Left ventricle myocardium superior (tissue), 1 donor: ENCODE measurements at regions not wholly inside any gene's neighbourhood (a gene's known extent, or its start where the extent isn't known, plus 50 kb on each side); places are given as distances from the start of the nearest gene placed in this dataset.

Source experiments
- ATAC-seq: fragments of 200-7000 bp; cut with Tn5 transposase; one replicate; pipeline ENCODE4 v1.9.1; 2020; ENCODE audit warnings: mild to moderate bottlenecking, moderate library complexity
- DNase-seq: peaks from one replicate; pipeline ENCODE4 v3.0.0-alpha.2; 2020
- intact Hi-C: fragments of 100-400 bp; cut with micrococcal nuclease; formaldehyde crosslinking; loops from one replicate; pipeline ENCODE4 v1.11.0; 2022
- donor health status: DM: no; HTN: yes; CAD: no; lungs with severe emphysema.

DNA sequence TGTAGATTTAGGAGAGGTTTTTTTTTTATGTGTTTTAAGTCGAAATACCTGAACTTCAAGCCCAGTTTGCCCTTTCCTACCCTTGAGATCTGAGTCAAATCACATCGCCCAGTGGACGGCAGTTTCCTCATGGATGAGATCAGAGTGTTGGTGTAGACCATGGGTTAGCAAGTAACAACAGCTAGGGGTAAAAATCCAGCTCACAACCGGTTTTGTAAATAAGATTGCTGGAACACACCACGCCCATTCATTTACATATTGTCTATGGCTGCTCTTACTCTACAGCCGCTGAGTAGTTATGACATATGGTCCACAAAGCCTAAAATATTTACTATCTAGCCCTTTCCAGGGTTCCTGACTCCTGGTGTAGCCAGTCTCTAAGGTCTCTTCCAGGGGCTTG lies 158.5 kb upstream of the PLEKHG7 start:
- ATAC-seq = no peak
- no peak for DNase-seq
- intact Hi-C loops = no loop called here

DNA sequence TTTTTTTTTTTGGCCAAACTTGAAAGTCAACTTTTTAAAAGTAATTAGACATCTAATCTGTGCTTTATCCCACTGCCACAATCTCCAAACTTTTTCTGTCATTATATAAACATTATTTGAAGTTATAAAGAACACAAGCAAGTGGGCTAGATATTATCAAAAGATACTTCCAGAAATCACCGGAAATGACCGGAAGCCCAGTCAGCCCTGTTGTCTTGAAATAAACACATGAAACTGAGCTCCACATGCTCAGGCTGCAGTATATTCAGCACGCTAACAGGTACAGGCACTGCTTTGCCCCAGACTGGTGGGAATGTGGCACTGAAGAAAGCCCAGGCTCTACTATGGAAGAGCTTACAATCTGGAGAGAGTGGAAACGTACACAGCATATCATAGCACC lies 158.9 kb upstream of the PLEKHG7 start:
- ATAC-seq = no peak
- intact Hi-C loops = no loop called here
- DNase-seq = no peak

DNA sequence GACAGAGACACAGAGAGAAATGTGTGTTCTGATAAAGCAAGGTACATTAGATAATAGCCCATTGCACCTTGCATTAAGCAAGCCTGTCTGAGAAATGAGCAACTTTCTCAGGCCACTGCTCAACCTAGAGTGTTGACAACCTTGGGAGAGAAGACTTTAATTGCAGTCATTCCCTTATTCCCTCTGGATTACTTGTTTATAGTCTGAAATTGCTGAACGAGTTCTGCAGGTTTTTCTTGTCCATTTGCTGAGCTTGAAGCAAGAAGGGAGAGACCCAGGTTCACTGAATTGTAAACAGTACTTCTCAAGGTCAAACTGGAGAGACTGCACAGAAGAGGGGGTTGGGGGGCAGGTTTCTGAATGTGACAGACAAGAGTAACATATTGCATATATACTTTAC lies 159.4 kb upstream of the PLEKHG7 start:
- DNase-seq = no peak
- ATAC-seq = peak; percentile 46
- intact Hi-C loops = no loop called here

DNA sequence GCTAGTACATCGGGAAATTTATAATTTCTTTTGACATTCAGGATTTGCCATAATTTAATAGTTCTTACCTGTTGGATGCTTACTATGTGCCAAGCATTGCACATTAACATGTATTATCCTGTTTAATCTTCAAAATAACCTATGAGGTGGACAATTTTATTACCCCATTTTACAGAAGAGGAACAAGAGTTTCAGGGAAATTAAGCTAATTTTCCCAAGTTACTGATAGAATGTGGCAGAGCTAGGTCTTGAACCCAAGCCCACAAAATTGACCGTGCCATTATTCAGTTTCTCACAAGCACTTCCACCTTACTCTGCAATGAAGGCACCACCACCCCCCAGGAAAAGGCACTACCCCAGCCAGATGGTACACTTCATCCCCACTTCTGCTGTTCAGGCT lies 161.1 kb upstream of the PLEKHG7 start:
- ATAC-seq = no peak
- intact Hi-C loops = no loop called here
- no peak for DNase-seq

DNA sequence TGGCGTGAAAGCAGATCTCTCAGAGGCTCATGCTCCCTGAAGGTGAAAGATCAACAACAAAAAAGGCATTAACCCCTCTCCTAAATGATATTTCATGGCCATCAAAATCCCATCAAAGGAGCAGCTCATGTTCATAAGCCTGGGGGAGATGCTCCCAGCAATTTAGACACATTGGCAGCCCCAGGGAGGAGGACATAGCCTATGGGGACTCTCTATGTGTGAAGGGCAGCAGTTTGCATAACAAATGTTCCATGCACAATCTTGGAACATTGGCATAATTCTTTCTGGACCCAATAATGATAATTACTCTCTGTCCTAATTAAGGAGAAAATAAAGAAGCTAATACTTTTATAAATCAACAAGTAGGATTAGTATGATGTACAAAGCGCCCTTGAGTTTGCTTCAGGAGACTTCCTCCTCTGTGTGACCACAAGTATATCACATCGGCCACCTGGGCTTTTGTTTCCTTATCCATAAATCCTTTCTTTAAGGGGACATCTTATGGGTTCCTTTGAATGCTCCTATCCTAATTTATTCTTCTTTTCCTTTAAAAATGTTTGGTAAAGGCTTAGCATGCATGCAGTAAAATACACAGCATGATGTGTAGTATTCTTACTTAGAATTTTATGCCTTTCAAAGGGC lies 161.9 kb upstream of the PLEKHG7 start:
- ATAC-seq = no peak
- intact Hi-C loops = no loop called here
- no peak for DNase-seq

DNA sequence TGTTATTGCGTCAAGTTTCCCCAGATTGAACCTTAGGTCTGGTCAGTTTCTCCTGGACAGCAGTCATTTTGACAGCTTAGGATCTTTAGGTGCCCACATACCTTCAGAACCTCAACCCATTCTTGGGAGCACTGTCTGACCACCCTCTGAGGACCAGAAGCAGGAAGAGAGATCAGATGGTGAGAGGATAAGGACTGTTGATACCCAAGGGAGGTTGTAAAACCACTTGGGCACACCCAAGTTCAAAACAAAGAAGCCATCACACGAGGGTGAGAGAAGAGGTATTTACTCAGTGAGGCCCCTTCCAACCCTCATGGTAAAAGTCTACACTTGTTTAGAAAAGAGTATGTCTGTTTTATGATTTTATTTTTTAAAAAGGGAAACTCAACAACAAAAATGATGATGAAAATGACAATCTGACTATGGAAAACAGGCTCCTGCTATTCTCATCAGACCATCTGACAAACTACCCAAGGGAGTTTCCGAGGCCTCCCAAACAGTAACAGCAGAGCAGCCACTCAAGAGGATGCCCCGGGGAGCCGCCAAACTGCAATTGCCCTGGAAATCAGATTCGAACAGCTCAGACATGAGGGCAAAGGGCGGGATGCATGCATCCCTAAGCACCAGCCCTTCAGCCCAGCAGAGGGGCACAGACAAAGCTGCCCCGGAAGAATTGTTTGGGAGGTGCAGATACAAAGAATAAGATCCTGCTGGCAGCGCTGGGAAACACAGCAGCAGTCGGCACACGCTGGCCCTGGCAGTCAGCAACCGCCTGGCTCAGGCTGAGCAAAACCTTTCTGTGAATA lies 162.6 kb upstream of the PLEKHG7 start:
- ATAC-seq (peak; percentile 48), DNase-seq (peak; percentile 31)
- intact Hi-C loops = no loop called here

DNA sequence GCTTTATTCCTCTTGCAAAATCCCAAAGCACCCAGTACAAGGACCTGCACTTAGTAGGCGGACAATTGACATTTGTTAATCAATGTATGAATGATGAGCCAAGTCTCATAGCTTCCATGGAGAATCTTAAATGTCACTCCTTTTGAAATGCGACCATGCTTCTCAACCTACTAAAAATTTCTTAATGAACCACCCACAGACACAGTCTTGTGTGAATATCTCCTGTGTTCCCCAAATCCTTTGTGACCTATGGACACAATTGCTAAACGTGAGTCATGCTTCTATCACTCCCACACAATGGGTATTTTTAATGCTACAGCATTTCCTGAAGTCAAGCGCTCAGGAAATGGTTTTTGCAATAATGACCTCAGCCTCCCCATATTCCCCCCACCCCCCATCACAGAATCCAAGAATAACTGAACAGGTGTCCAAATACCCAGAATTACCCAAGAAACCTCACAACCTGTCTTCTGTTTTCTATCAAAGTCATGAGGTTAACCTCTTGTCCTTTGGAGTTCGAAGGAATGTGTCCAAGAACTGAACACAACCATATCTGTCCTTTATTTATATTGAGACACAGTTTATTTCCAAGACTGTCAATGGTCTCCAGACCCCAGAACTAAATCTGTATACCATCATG lies 163.6 kb upstream of the PLEKHG7 start:
- intact Hi-C loops = no loop called here
- peak; percentile 60 for ATAC-seq
- DNase-seq = no peak

DNA sequence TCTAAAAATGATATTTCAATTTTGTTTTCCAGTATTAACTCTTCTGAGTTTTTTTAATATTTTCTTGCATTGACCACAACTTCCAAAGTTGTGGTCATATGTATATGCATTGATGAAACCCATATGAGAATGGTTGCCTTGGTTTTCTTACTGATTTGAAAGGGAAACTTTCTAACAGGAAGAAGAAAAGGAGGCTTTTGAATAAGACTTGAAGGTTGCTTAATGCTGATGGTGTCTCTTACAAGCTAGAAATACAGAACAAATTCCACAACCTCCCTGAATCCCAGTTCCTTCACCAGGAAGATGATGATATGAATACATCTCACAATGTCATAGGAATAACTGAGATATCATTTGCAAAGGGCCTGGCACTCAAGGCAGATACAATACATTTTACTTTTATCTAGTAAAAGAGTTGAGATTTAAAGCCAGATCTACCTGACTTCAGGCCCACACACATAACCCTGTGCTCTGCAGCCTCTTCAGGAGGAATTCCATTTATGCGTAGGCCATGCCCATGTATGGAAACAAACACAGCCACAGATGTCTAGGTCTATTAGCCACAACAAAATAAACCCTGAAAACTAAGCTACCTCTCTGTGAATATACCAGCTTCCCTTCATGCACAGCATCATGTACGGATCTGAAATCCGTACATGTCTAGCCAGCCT lies 165.4 kb upstream of the PLEKHG7 start:
- intact Hi-C loops = no loop called here
- DNase-seq (no peak), ATAC-seq (no peak)

DNA sequence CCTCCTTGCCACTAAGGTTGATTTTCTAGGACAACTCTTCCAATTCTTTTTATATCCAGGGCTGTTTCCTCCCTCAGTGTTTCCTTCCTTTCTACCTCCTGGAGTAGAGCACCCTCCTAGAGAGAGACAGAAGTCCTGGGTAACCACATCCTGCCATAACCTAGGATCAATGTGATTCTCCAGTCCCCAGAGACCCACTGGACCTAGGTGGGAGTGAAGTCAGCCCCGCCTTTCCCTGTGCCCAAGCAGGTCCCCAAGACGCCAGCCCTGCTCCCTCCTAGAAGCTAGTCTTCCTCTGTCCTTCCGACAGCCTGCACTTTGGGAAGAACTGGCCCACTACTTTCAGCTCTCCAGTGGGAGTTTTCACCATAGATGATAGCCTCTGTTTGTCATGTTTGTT lies 166.8 kb upstream of the PLEKHG7 start:
- intact Hi-C loops = no loop called here
- DNase-seq = no peak
- no peak for ATAC-seq

DNA sequence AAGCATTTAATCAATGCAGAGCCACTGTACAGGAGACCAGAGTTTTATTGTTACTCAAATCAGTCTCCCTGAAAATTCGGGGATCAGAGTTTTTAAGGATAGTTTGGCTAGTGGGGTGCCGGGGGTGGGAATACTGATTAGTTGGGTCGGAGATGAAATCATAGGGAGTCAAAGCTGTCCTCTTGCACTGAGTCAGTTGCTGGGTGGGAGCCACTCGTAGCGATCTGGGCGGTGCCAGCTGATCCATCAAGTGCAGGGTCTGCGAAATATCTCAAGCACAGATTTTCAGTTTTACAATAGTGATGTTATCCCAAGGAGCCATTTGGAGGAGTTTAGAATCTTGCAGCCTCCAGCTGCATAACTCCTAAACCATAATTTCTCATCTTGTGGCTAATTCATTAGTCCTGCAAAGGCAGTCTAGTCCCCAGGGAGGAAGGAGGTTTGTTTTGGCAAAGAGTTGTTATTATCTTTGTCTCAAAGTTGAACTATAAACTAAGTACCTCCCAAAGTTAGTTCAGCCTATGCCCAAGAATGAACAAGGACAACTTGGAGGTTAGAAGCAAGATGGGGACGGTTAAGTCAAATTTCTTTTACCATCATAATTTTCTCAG lies 169.4 kb upstream of the PLEKHG7 start:
- DNase-seq = no peak
- intact Hi-C loops = no loop called here
- ATAC-seq = peak; percentile 43

DNA sequence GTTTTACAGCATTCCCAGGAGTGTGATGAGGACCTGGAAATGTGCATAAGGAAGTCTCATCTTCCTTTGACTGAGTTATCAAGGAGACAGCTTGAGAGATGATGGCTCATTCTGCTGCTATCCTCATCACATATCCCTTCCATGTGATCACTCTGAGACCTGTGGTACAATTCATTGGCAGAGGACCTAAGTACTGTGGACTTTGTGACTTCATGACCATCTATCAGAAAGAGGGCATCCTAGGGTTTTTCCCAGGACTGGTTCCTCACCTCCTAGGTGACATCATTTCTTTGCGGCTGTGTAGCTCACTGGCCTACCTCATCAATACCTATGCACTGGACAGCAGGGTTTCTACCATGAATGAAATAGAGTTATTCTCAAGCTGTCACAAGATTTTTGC lies 172.1 kb upstream of the PLEKHG7 start:
- DNase-seq (no peak), ATAC-seq (no peak)
- intact Hi-C loops = no loop called here

DNA sequence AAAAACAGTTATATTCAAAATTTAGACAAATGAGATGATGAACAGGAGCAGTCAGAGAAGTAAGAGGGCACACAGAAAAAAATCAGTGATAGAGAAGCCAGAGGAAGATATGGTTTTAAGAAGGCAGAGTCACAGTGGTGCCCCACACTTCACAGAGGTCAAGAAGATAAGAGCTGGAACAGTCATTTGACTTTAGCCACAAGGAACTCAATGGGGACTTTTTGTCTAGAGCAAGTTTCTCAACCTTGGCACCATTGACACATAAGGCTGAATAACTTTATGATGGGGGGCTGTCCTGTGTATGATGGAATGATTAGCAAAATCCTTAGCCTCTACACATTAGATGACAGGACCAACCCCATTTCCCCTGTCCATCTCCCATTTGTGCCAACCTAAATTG lies 172.8 kb upstream of the PLEKHG7 start:
- ATAC-seq (no peak), DNase-seq (no peak)
- intact Hi-C loops = no loop called here

DNA sequence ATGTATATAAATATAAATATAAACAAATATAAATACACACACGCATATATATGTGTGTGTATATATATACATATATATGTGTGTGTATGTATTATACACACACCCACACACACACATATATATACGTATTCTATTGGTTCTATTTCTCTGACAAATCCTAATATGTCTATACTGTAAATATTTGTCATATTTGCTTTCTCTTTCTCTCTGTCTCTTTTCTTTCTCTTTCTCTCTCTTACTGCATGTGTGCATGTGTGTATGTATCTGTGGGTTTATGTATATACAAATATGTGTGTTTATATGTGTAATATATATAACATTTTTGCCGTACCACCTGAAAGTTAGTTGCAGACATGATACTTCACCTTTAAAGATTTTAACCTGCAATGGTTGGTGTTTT lies 174.2 kb upstream of the PLEKHG7 start:
- no peak for ATAC-seq
- no peak for DNase-seq
- intact Hi-C loops = no loop called here

DNA sequence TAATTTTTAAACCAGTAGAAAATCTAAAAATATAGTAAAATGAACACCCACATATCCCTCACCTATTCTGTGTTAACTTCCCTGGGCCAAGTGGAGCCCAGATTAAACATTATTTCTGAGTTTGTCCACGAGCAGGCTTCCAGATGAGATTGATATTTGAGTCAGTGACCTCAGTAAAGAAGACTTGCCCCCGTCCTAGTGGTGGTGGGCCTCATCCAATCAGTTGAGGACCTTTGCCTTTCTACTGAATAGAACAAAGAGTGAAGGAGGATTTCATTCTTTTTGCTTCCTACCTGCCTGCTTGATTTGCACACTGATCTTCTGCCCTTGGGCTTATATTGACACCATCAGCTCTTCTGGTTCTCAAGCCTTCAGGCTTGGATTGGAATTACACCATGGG lies 174.7 kb upstream of the PLEKHG7 start:
- DNase-seq (no peak), ATAC-seq (no peak)
- intact Hi-C loops = no loop called here

DNA sequence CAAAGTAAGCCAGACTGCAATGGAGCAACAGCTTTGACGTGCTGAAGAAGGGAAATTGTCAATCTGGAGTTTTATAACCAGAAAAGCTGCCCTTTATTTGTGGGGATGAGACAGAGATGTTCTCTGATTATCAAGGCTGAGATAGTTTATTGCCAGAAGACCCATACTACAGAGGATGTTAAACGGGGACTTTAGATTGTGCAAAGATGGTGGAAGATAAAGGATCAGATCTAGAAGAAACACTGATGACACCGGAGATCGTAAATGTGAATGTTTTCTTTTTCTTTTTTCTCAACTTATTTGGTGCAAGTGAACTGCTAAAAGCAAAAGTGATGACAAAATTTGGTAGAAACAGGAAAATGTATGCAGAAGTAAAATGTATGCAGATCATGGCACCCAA lies 178.3 kb upstream of the PLEKHG7 start:
- no peak for ATAC-seq
- DNase-seq = no peak
- intact Hi-C loops = no loop called here

DNA sequence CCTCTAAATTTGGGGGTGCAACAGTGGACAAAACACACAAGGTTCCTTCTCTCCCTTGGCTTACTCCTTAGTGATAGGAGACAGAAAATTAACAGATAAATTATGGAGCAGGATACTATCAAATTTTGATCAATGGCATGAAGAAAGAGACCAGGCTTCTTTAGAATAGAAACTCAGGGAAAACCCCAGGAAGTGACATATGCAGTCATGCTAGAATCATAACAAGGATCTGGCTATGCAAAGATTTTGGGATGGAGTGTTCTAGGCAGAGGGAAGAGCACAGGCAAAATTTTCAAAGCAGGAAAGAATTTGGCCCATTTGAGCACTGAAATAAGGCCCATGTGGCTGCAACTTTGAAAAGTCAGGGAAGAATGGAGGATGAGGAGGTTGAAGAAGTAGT lies 182.3 kb upstream of the PLEKHG7 start:
- intact Hi-C loops = no loop called here
- ATAC-seq (no peak), DNase-seq (no peak)

DNA sequence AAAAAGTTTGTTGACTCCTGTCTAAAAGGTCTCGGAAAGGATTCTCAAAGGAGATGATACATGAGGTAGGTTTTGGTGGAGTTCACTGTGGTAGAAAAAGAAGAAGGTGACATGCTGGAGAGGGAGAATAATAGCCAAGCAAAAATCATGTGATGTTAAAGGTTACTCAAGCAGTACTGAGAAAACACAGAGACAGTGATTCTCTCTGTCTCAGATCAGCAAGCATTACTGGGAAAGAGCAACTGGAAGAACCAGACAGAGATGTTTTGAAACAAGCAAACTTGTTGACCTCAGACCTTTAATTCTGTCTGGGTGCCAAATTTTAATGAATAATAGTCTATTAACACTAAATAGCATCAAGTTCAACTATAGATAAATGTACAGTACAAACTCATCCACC lies 183.5 kb upstream of the PLEKHG7 start:
- no peak for DNase-seq
- intact Hi-C loops = no loop called here
- no peak for ATAC-seq

DNA sequence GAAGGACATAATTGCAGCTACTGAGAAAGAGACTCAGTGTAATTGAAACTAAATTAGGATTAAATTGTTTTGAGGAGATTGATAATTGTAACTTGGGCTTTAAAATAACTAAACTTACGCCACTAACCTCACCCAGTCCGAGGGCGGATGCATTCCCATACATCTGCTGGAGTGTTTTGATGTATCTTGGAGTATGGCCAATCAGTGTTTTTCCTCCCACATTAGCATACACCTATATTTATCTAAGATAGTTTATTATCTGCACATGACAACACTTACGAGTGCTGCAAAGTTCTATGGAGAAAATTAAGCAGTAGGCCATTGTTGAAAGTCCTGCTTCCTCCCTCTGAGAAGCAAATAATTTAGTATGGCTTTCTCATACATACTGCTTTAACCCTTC lies 184.7 kb upstream of the PLEKHG7 start:
- DNase-seq (no peak), ATAC-seq (no peak)
- intact Hi-C loops = no loop called here

DNA sequence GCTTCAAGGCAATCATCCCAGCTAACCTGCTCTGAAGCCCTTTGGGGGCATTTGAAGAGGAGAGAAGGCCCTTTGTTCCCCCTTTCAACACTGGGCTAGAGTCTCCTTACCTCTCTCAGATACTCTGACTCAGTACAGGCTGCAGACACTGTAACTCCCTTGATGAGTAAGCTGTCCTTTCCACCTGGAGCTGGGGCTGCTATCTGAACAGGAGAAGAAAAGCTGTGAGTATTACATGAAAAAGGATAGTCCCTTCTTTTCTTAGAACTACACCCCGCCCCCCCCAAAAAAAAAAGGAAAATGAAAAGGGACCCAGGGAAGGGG lies 186.6 kb upstream of the PLEKHG7 start:
- DNase-seq (no peak), ATAC-seq (no peak)
- intact Hi-C loops = no loop called here

DNA sequence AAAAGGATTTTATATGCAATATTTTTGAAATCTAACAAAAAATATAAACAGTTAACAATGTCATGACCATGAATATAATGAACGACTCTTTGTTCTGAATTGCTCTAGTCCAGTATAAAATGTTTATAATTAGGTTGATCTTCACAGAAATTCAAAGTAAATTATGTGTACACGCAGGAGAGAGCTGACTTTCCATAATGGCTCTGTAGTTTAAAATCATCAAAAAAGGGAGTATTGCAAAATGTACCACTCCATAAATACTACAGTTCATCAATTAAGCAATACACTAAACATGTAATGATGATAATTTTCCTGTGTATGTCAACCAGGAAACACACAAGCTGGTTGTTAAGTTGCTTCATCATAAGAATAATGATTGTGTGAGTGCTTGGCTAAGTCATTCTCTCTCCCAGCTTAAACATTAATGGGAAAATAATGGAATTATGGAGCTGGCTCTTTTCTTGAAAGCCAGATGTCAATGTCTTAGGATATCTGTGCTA lies 189.5 kb upstream of the PLEKHG7 start:
- ATAC-seq = no peak
- intact Hi-C loops = no loop called here

More for the DNA sequence above, 189.5 kb upstream of the PLEKHG7 start:
- DNase-seq = no peak
